HG03432 (cell line): ENCODE measurements at regions not wholly inside any gene's neighbourhood (a gene's known extent, or its start where the extent isn't known, plus 50 kb on each side); places are given as distances from the start of the nearest gene placed in this dataset.

Experiments
- ATAC-seq: cut with Tn5 transposase; IDR thresholded peaks from one replicate; pipeline ENCODE4 v1.9.1; 2021; ENCODE audit warnings: mild to moderate bottlenecking, moderate library complexity; ENCODE audit not compliant: unreplicated experiment

- no peak for ATAC-seq
Measured at GRCh38 chr17:69716556-69716955, 302.1 kb downstream of the MAP2K6 start.

GRCh38 chr17:69717214-69717613, 302.7 kb downstream of the MAP2K6 start:
- no peak for ATAC-seq

- ATAC-seq, result no peak
Measured at GRCh38 chr17:69717819-69718218, 303.3 kb downstream of the MAP2K6 start.

GRCh38 chr17:69719474-69720048, 305.1 kb downstream of the MAP2K6 start:
- ATAC-seq, result no peak

- no peak for ATAC-seq
Measured at GRCh38 chr17:69722518-69722917, 308.0 kb downstream of the MAP2K6 start.

GRCh38 chr17:69723316-69723715, 308.8 kb downstream of the MAP2K6 start:
- ATAC-seq, result no peak

GRCh38 chr17:69723741-69724140, 309.2 kb downstream of the MAP2K6 start:
- ATAC-seq, result no peak

- ATAC-seq, result no peak
Measured at GRCh38 chr17:69724238-69724637, 309.7 kb downstream of the MAP2K6 start.

GRCh38 chr17:69725146-69725545, 310.6 kb downstream of the MAP2K6 start:
- no peak for ATAC-seq

- no peak for ATAC-seq
Measured at GRCh38 chr17:69728816-69729215, 314.3 kb downstream of the MAP2K6 start.

GRCh38 chr17:69729944-69730343, 315.4 kb downstream of the MAP2K6 start:
- ATAC-seq, result no peak

- ATAC-seq, result no peak
Measured at GRCh38 chr17:69732272-69732918, 317.9 kb downstream of the MAP2K6 start.

- ATAC-seq, result no peak
Measured at GRCh38 chr17:69733171-69734012, 318.9 kb downstream of the MAP2K6 start.

GRCh38 chr17:69734656-69735055, 320.2 kb downstream of the MAP2K6 start:
- ATAC-seq, result no peak

- no peak for ATAC-seq
Measured at GRCh38 chr17:69735285-69735684, 320.8 kb downstream of the MAP2K6 start.

- ATAC-seq, result no peak
Measured at GRCh38 chr17:69743091-69743490, 328.6 kb downstream of the MAP2K6 start.

GRCh38 chr17:69744512-69745070, 330.1 kb downstream of the MAP2K6 start:
- no peak for ATAC-seq

GRCh38 chr17:69749911-69750310, 325.1 kb upstream of the KCNJ16 start:
- no peak for ATAC-seq

- ATAC-seq, result no peak
Measured at GRCh38 chr17:69757688-69758430, 317.2 kb upstream of the KCNJ16 start.

- no peak for ATAC-seq
Measured at GRCh38 chr17:69760562-69760961, 314.5 kb upstream of the KCNJ16 start.

GRCh38 chr17:69761011-69761410, 314.0 kb upstream of the KCNJ16 start:
- no peak for ATAC-seq
